HEK293 (cell line): ENCODE measurements at regions not wholly inside any gene's neighbourhood (a gene's known extent, or its start where the extent isn't known, plus 50 kb on each side); places are given as distances from the start of the nearest gene placed in this dataset.

Source experiments
- CTCF ChIA-PET: fragments of 350-600 bp; formaldehyde crosslinking; extraction: SDS; loops from one replicate; lab custom pipeline; 2021; ENCODE audit warnings: antibody characterized with exemption; lab: Yijun Ruan, JAX
- POLR2A ChIA-PET: fragments of 300-600 bp; formaldehyde crosslinking; extraction: SDS; loops from one replicate; lab custom pipeline; 2020; ENCODE audit warnings: antibody characterized with exemption, inconsistent platforms; lab: Yijun Ruan, JAX
- H3K27ac ChIP-seq: fragments of 200-500 bp; sonication (Bioruptor generic); 2 replicates; pipeline ENCODE4 v1.5.1; 2014; ENCODE audit warnings: low read depth, low read length, control low read depth, inconsistent platforms; ENCODE audit errors: extremely low read depth
- H3K36me3 ChIP-seq, 2 experiments: fragments of 200-500 bp in 1 of 2; sonication (Bioruptor generic) in 1 of 2; 1 replicate in 1 of 2; 2 replicates in 1 of 2; pipeline ENCODE4 v1.5.1; 2014 to 2017; ENCODE audit warnings: inconsistent platforms in 2 of 2, low read length in 2 of 2; ENCODE audit not compliant: control insufficient read depth in 2 of 2, insufficient read depth in 1 of 2
- H3K4me1 ChIP-seq: fragments of 200-500 bp; sonication (Bioruptor generic); 2 replicates; pipeline ENCODE4 v1.5.1; 2014; ENCODE audit warnings: mild to moderate bottlenecking, low read length, inconsistent platforms; ENCODE audit not compliant: control insufficient read depth, insufficient read depth
- H3K4me3 ChIP-seq: 2 replicates; pipeline ENCODE4 v1.5.1; 2011; ENCODE audit warnings: low read depth, mild to moderate bottlenecking, control low read depth, low read length, moderate library complexity
- H3K9me3 ChIP-seq: fragments of 200-500 bp; sonication (Bioruptor generic); 2 replicates; pipeline ENCODE4 v1.5.1; 2014; ENCODE audit warnings: low read depth, low read length, inconsistent platforms; ENCODE audit not compliant: control insufficient read depth, insufficient read depth
- RBAK ChIP-seq: fragments of 450-650 bp; formaldehyde crosslinking; IDR thresholded peaks from 2 replicates; pipeline ENCODE4 v1.5.1; 2016; ENCODE audit warnings: missing biosample characterization, missing genetic modification characterization
- ZBTB17 ChIP-seq: fragments of 450-650 bp; formaldehyde crosslinking; IDR thresholded peaks from 2 replicates; pipeline ENCODE4 v1.5.1; 2016; ENCODE audit warnings: missing biosample characterization, missing genetic modification characterization
- ZBTB20 ChIP-seq: fragments of 450-650 bp; formaldehyde crosslinking; IDR thresholded peaks from 2 replicates; pipeline ENCODE4 v1.5.1; 2016; ENCODE audit warnings: missing biosample characterization, missing genetic modification characterization
- ZBTB21 ChIP-seq: fragments of 450-650 bp; formaldehyde crosslinking; IDR thresholded peaks from 2 replicates; pipeline ENCODE4 v1.5.1; 2017; ENCODE audit warnings: missing biosample characterization, missing genetic modification characterization
- ZNF140 ChIP-seq: fragments of 450-650 bp; formaldehyde crosslinking; IDR thresholded peaks from 2 replicates; pipeline ENCODE4 v1.5.1; 2016; ENCODE audit warnings: missing biosample characterization, missing genetic modification characterization
- ZNF155 ChIP-seq: fragments of 450-650 bp; formaldehyde crosslinking; IDR thresholded peaks from 2 replicates; pipeline ENCODE4 v1.5.1; 2016; ENCODE audit warnings: missing biosample characterization, missing genetic modification characterization
- ZNF184 ChIP-seq: fragments of 450-650 bp; IDR thresholded peaks from 2 replicates; pipeline ENCODE4 v1.5.1; 2018; ENCODE audit warnings: missing biosample characterization, mild to moderate bottlenecking, missing genetic modification characterization
- ZNF302 ChIP-seq: fragments of 450-650 bp; formaldehyde crosslinking; IDR thresholded peaks from 2 replicates; pipeline ENCODE4 v1.5.1; 2016; ENCODE audit warnings: missing biosample characterization, missing genetic modification characterization, low read depth
- ZNF521 ChIP-seq: fragments of 450-650 bp; formaldehyde crosslinking; IDR thresholded peaks from 2 replicates; pipeline ENCODE4 v1.5.1; 2017; ENCODE audit warnings: missing biosample characterization, mild to moderate bottlenecking, missing genetic modification characterization
- ZNF624 ChIP-seq: fragments of 450-650 bp; formaldehyde crosslinking; IDR thresholded peaks from 2 replicates; pipeline ENCODE4 v1.5.1; 2017; ENCODE audit warnings: missing biosample characterization, missing genetic modification characterization
- ZNF639 ChIP-seq: fragments of 450-650 bp; formaldehyde crosslinking; IDR thresholded peaks from 2 replicates; pipeline ENCODE4 v1.5.1; 2016; ENCODE audit warnings: missing biosample characterization, missing genetic modification characterization
- ZNF660 ChIP-seq: fragments of 450-650 bp; IDR thresholded peaks from 2 replicates; pipeline ENCODE4 v1.5.1; 2018; ENCODE audit warnings: missing biosample characterization, mild to moderate bottlenecking, missing genetic modification characterization
- ZNF837 ChIP-seq: fragments of 450-650 bp; formaldehyde crosslinking; IDR thresholded peaks from 2 replicates; pipeline ENCODE4 v1.5.1; 2016; ENCODE audit warnings: missing biosample characterization, missing genetic modification characterization
- ZSCAN30 ChIP-seq: fragments of 450-650 bp; IDR thresholded peaks from 2 replicates; pipeline ENCODE4 v1.5.1; 2018; ENCODE audit warnings: missing biosample characterization, mild to moderate bottlenecking, missing genetic modification characterization, moderate library complexity
- TF ChIP-seq, protein P1 (sequence below): fragments of 450-650 bp; formaldehyde crosslinking; IDR thresholded peaks from 2 replicates; pipeline ENCODE4 v1.5.1; 2016; ENCODE audit warnings: missing biosample characterization, missing genetic modification characterization
- TF ChIP-seq, protein P2 (sequence below): fragments of 450-650 bp; formaldehyde crosslinking; IDR thresholded peaks from 2 replicates; pipeline ENCODE4 v1.5.1; 2017; ENCODE audit warnings: missing biosample characterization, missing genetic modification characterization
- TF ChIP-seq, protein P3 (sequence below): fragments of 450-650 bp; formaldehyde crosslinking; IDR thresholded peaks from 2 replicates; pipeline ENCODE4 v1.5.1; 2016; ENCODE audit warnings: missing biosample characterization, missing genetic modification characterization
- TF ChIP-seq, protein P4 (sequence below): fragments of 450-650 bp; IDR thresholded peaks from 2 replicates; pipeline ENCODE4 v1.5.1; 2018; ENCODE audit warnings: missing biosample characterization, missing genetic modification characterization
- TF ChIP-seq, protein P5 (sequence below): fragments of 450-650 bp; formaldehyde crosslinking; IDR thresholded peaks from 2 replicates; pipeline ENCODE4 v1.5.1; 2016; ENCODE audit warnings: missing biosample characterization, missing genetic modification characterization, borderline replicate concordance

DNA sequence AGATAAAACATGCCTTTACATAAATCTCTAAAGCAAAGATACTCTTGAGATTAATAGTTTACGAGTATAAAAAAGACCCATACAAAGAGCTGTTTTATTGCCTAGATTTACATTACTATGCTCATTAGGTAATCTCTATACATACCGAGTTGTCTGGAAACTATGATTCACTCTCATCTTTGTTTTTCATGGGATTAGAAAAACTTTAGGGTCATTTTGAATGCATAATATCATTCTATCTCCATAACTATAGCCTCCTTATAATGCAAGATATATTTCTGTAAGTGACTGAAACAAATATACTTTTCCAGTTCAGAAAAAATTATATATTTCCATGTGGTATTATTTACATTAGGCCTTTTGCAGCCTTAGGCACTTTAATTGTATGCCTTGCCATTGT is 1088.7 kb upstream of the ARRDC3 start:
- POLR2A ChIA-PET = no interaction called here
- no peak overlapping the region for H3K4me3 ChIP-seq
- no peak overlapping the region for H3K27ac ChIP-seq
- no peaks in the 10 kb centered on the region for H3K4me1 ChIP-seq
- CTCF ChIA-PET = no interaction called here
- no peak for TF ChIP-seq ZNF155 (tag by site-specific recombination)
- no peak for TF ChIP-seq ZNF660 (tag by site-specific recombination)
- TF ChIP-seq ZNF302 (tag by site-specific recombination) = no peak
- TF ChIP-seq ZSCAN30 = no peak
- TF ChIP-seq ZBTB17 (tag by site-specific recombination) = no peak
- TF ChIP-seq, protein P1, sequence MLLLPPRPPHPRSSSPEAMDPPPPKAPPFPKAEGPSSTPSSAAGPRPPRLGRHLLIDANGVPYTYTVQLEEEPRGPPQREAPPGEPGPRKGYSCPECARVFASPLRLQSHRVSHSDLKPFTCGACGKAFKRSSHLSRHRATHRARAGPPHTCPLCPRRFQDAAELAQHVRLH = no peak
- TF ChIP-seq ZBTB21 = no peak
- TF ChIP-seq ZNF184 = no peak
- TF ChIP-seq ZNF140 (tag by site-specific recombination) = no peak
- TF ChIP-seq, protein P2, sequence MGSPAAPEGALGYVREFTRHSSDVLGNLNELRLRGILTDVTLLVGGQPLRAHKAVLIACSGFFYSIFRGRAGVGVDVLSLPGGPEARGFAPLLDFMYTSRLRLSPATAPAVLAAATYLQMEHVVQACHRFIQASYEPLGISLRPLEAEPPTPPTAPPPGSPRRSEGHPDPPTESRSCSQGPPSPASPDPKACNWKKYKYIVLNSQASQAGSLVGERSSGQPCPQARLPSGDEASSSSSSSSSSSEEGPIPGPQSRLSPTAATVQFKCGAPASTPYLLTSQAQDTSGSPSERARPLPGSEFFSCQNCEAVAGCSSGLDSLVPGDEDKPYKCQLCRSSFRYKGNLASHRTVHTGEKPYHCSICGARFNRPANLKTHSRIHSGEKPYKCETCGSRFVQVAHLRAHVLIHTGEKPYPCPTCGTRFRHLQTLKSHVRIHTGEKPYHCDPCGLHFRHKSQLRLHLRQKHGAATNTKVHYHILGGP (tag by site-specific recombination) = no peak
- no peak for TF ChIP-seq ZNF639
- TF ChIP-seq ZNF521 (tag by site-specific recombination) = no peak
- TF ChIP-seq RBAK = no peak
- TF ChIP-seq ZNF837 (tag by site-specific recombination) = no peak
- TF ChIP-seq, protein P3, sequence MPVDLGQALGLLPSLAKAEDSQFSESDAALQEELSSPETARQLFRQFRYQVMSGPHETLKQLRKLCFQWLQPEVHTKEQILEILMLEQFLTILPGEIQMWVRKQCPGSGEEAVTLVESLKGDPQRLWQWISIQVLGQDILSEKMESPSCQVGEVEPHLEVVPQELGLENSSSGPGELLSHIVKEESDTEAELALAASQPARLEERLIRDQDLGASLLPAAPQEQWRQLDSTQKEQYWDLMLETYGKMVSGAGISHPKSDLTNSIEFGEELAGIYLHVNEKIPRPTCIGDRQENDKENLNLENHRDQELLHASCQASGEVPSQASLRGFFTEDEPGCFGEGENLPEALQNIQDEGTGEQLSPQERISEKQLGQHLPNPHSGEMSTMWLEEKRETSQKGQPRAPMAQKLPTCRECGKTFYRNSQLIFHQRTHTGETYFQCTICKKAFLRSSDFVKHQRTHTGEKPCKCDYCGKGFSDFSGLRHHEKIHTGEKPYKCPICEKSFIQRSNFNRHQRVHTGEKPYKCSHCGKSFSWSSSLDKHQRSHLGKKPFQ (tag by site-specific recombination) = no peak
- TF ChIP-seq, protein P4, sequence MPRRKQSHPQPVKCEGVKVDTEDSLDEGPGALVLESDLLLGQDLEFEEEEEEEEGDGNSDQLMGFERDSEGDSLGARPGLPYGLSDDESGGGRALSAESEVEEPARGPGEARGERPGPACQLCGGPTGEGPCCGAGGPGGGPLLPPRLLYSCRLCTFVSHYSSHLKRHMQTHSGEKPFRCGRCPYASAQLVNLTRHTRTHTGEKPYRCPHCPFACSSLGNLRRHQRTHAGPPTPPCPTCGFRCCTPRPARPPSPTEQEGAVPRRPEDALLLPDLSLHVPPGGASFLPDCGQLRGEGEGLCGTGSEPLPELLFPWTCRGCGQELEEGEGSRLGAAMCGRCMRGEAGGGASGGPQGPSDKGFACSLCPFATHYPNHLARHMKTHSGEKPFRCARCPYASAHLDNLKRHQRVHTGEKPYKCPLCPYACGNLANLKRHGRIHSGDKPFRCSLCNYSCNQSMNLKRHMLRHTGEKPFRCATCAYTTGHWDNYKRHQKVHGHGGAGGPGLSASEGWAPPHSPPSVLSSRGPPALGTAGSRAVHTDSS (tag by site-specific recombination) = no peak
- no peak for TF ChIP-seq ZNF624
- no peak for TF ChIP-seq ZBTB20 (tag by site-specific recombination)
- TF ChIP-seq, protein P5, sequence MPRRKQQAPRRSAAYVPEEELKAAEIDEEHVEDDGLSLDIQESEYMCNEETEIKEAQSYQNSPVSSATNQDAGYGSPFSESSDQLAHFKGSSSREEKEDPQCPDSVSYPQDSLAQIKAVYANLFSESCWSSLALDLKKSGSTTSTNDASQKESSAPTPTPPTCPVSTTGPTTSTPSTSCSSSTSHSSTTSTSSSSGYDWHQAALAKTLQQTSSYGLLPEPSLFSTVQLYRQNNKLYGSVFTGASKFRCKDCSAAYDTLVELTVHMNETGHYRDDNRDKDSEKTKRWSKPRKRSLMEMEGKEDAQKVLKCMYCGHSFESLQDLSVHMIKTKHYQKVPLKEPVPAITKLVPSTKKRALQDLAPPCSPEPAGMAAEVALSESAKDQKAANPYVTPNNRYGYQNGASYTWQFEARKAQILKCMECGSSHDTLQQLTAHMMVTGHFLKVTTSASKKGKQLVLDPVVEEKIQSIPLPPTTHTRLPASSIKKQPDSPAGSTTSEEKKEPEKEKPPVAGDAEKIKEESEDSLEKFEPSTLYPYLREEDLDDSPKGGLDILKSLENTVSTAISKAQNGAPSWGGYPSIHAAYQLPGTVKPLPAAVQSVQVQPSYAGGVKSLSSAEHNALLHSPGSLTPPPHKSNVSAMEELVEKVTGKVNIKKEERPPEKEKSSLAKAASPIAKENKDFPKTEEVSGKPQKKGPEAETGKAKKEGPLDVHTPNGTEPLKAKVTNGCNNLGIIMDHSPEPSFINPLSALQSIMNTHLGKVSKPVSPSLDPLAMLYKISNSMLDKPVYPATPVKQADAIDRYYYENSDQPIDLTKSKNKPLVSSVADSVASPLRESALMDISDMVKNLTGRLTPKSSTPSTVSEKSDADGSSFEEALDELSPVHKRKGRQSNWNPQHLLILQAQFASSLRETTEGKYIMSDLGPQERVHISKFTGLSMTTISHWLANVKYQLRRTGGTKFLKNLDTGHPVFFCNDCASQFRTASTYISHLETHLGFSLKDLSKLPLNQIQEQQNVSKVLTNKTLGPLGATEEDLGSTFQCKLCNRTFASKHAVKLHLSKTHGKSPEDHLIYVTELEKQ (tag by site-specific recombination) = no peak
- H3K36me3 ChIP-seq = no peaks in the 10 kb centered on the region
- H3K9me3 ChIP-seq = no peaks in the 10 kb centered on the region
